PC-3 (cell line): ENCODE measurements at regions not wholly inside any gene's neighbourhood (a gene's known extent, or its start where the extent isn't known, plus 50 kb on each side); places are given as distances from the start of the nearest gene placed in this dataset.

ENCODE experiments used
- ATAC-seq: fragments of 200-7000 bp; cut with Tn5 transposase; 2 replicates; pipeline ENCODE4 v1.9.1; 2020; ENCODE audit warnings: mild to moderate bottlenecking, moderate library complexity
- BruUV-seq: library from RNA; stranded (reverse); fragments of 400-500 nt; replicated peaks from 2 replicates; lab custom pipeline; 2021; lab: Mats Ljungman, UMichigan
- CTCF ChIA-PET: fragments of 300-600 bp; sonication (Branson Sonifier 250); formaldehyde crosslinking; loops from one replicate; lab custom pipeline; 2022; ENCODE audit warnings: antibody characterized with exemption; lab: Charles Lee
- POLR2A ChIA-PET: fragments of 300-600 bp; sonication (Branson Sonifier 250); formaldehyde crosslinking; loops from one replicate; lab custom pipeline; 2022; ENCODE audit warnings: antibody characterized with exemption; ENCODE audit not compliant: unreplicated experiment; lab: Charles Lee
- DNase-seq: peaks from one replicate; pipeline ENCODE4 v3.0.0-alpha.2; 2015
- H2AFZ ChIP-seq: fragments of 300-600 bp; sonication (generic); 2 replicates; pipeline ENCODE4 v1.6.0; 2016; ENCODE audit warnings: antibody characterized with exemption, low read length
- H3F3A ChIP-seq: fragments of 300-600 bp; sonication (generic); one replicate; pipeline ENCODE4 v1.6.0; 2017; ENCODE audit warnings: antibody characterized with exemption, low read length, control low read depth, mild to moderate bottlenecking; ENCODE audit not compliant: unreplicated experiment
- H3K27ac ChIP-seq: fragments of 300-600 bp; sonication (generic); 2 replicates; pipeline ENCODE4 v1.5.1; 2016; ENCODE audit warnings: mild to moderate bottlenecking, low read length
- H3K27me3 ChIP-seq: fragments of 300-600 bp; sonication (generic); 2 replicates; pipeline ENCODE4 v1.6.1; 2016; ENCODE audit warnings: low read length, mixed read lengths
- H3K36me3 ChIP-seq: fragments of 300-600 bp; sonication (generic); 2 replicates; pipeline ENCODE4 v1.6.1; 2016; ENCODE audit warnings: low read depth, mixed run types, low read length, mixed read lengths
- H3K4me1 ChIP-seq: fragments of 300-600 bp; sonication (generic); 2 replicates; pipeline ENCODE4 v1.5.1; 2016; ENCODE audit warnings: low read length; ENCODE audit not compliant: insufficient read depth
- H3K4me2 ChIP-seq: fragments of 300-600 bp; sonication (generic); 2 replicates; pipeline ENCODE4 v1.6.0; 2016; ENCODE audit warnings: low read length
- H3K4me3 ChIP-seq: fragments of 300-600 bp; sonication (generic); 2 replicates; pipeline ENCODE4 v1.5.1; 2016; ENCODE audit warnings: mild to moderate bottlenecking, low read length, mixed read lengths
- H3K79me2 ChIP-seq: fragments of 300-600 bp; sonication (generic); 2 replicates; pipeline ENCODE4 v1.6.1; 2017; ENCODE audit warnings: low read length, mixed read lengths
- H3K9ac ChIP-seq: fragments of 300-600 bp; sonication (generic); 2 replicates; pipeline ENCODE4 v1.6.0; 2016; ENCODE audit warnings: mild to moderate bottlenecking, low read length
- H3K9me2 ChIP-seq: fragments of 300-600 bp; sonication (generic); replicated peaks from 2 replicates; pipeline ENCODE4 v1.6.1; 2016; ENCODE audit warnings: mixed run types, low read length, mixed read lengths
- H3K9me3 ChIP-seq: fragments of 300-600 bp; sonication (generic); 2 replicates; pipeline ENCODE4 v1.6.1; 2016; ENCODE audit warnings: low read length, mixed read lengths
- H4K20me1 ChIP-seq: fragments of 300-600 bp; sonication (generic); 2 replicates; pipeline ENCODE4 v1.6.1; 2016; ENCODE audit warnings: low read length, mixed read lengths
- CTCF ChIP-seq: fragments of 300-600 bp; sonication (generic); conservative IDR thresholded peaks from 2 replicates; pipeline ENCODE4 v1.5.1; 2017; ENCODE audit warnings: antibody characterized with exemption, low read depth, mild to moderate bottlenecking, low read length
- EZH2 ChIP-seq: fragments of 300-600 bp; sonication (generic); IDR thresholded peaks from one replicate; pipeline ENCODE4 v1.6.1; 2017; ENCODE audit warnings: antibody characterized with exemption, mild to moderate bottlenecking, low read length; ENCODE audit not compliant: unreplicated experiment
- EZH2phosphoT487 ChIP-seq: fragments of 300-600 bp; sonication (generic); IDR thresholded peaks from 2 replicates; pipeline ENCODE4 v1.6.1; 2018; ENCODE audit warnings: mild to moderate bottlenecking, antibody characterized with exemption, low read length, borderline replicate concordance
- intact Hi-C: fragments of 100-400 bp; cut with micrococcal nuclease; formaldehyde crosslinking; loops from 2 replicates; pipeline ENCODE4 v1.9.0; 2023

- Histone ChIP-seq H3K9me2 (0 out of 2 replicates have a peak, but pooled peaks cover 11% of the 10 kb centered on the region), H3K27me3 (no peaks in the 10 kb centered on the region), H3F3A (peaks cover 21% of the 10 kb centered on the region), H3K79me2 (no peaks in the 10 kb centered on the region), H3K9me3 (no peaks in the 10 kb centered on the region), H3K4me2 (no peak overlapping the region), H2AFZ (no peak overlapping the region), H4K20me1 (no peaks in the 10 kb centered on the region), H3K4me3 (no peak overlapping the region), H3K27ac (peak overlapping the region; percentile 75), H3K4me1 (peaks cover 65% of the 10 kb centered on the region), H3K36me3 (no peaks in the 10 kb centered on the region), H3K9ac (no peak overlapping the region)
- TF ChIP-seq CTCF: no peak
- no peak for TF ChIP-seq EZH2
- TF ChIP-seq EZH2phosphoT487: no peak
- CTCF ChIA-PET: no interaction called here
- no peak for ATAC-seq
- intact Hi-C loops: loop anchor here (2.0 kb wide), 1 partner anchor 75 kb away; no protein-coding TSS in a partner anchor
- POLR2A ChIA-PET: no interaction called here
- BruUV-seq: no TSS peak
- no peak for DNase-seq
These were observed 101.5 kb upstream of the EGR2 start for GRCh38 chr10:62917475-62918238.

GRCh38 chr10:62916141-62916603, 100.0 kb upstream of the EGR2 start:
- Histone ChIP-seq H3K4me3 (no peak overlapping the region), H4K20me1 (no peaks in the 10 kb centered on the region), H3K27me3 (no peaks in the 10 kb centered on the region), H3K9me3 (no peaks in the 10 kb centered on the region), H3F3A (peaks cover 21% of the 10 kb centered on the region), H3K36me3 (no peaks in the 10 kb centered on the region), H3K9me2 (0 out of 2 replicates have a peak, but pooled peaks cover 11% of the 10 kb centered on the region), H3K79me2 (no peaks in the 10 kb centered on the region), H2AFZ (no peak overlapping the region), H3K9ac (no peak overlapping the region), H3K4me2 (peak overlapping the region; percentile 42), H3K4me1 (peaks cover 65% of the 10 kb centered on the region), H3K27ac (peak overlapping the region; percentile 75)
- ATAC-seq (peak; percentile 88), DNase-seq (peak; percentile 99)
- ChIA-PET POLR2A (no interaction called here), CTCF (no interaction called here)
- TF ChIP-seq EZH2 (no peak), CTCF (no peak), EZH2phosphoT487 (no peak)
- intact Hi-C loops: no loop called here
- BruUV-seq: no TSS peak

- Histone ChIP-seq H3K9ac (no peak overlapping the region), H3K27me3 (no peaks in the 10 kb centered on the region), H3K4me2 (peak overlapping the region; percentile 42), H3K9me2 (0 out of 2 replicates have a peak, but pooled peaks cover 11% of the 10 kb centered on the region), H4K20me1 (no peaks in the 10 kb centered on the region), H3F3A (peaks cover 21% of the 10 kb centered on the region), H3K36me3 (no peaks in the 10 kb centered on the region), H3K27ac (peak overlapping the region; percentile 75), H2AFZ (no peak overlapping the region), H3K9me3 (no peaks in the 10 kb centered on the region), H3K4me3 (no peak overlapping the region; the same call in 1 of the 2 replicates), H3K4me1 (peaks cover 55% of the 10 kb centered on the region), H3K79me2 (no peaks in the 10 kb centered on the region)
- DNase-seq (no peak), ATAC-seq (no peak)
- intact Hi-C loops: no loop called here
- ChIA-PET POLR2A (no interaction called here), CTCF (no interaction called here)
- 0 out of 2 replicates have a peak, but pooled peaks have one; percentile 6 for TF ChIP-seq CTCF
- no peak for TF ChIP-seq EZH2
- BruUV-seq: no TSS peak
These were observed 99.0 kb upstream of the EGR2 start for GRCh38 chr10:62915158-62915557.
